Chondrocyte (in vitro differentiated cells): ENCODE measurements at regions not wholly inside any gene's neighbourhood (a gene's known extent, or its start where the extent isn't known, plus 50 kb on each side); places are given as distances from the start of the nearest gene placed in this dataset.
"Not testable (repeated sequence)": the region's sequence is repeated elsewhere in the genome, so short reads cannot be mapped to it uniquely, and the experiment has no call there.

Source experiments
- DNase-seq: peaks from one replicate; pipeline ENCODE4 v3.0.0; 2021; ENCODE audit warnings: mixed read lengths, low spot score
- H3K27ac Mint-ChIP-seq: one replicate; pipeline ENCODE4 v1.8.0; 2021; ENCODE audit warnings: mild to moderate bottlenecking, moderate library complexity, mixed read lengths; ENCODE audit not compliant: unreplicated experiment
- H3K27me3 Mint-ChIP-seq: 2 replicates; pipeline ENCODE4 v1.8.0; 2021; ENCODE audit warnings: low read depth, mixed read lengths
- H3K36me3 Mint-ChIP-seq: 2 replicates; pipeline ENCODE4 v1.8.0; 2021; ENCODE audit warnings: low read depth, mixed read lengths
- H3K4me1 Mint-ChIP-seq: 2 replicates; pipeline ENCODE4 v1.8.0; 2021; ENCODE audit warnings: low read depth, mild to moderate bottlenecking, mixed read lengths
- H3K4me3 Mint-ChIP-seq: one replicate; pipeline ENCODE4 v1.8.0; 2021; ENCODE audit warnings: mild to moderate bottlenecking, moderate library complexity, mixed read lengths; ENCODE audit not compliant: unreplicated experiment
- H3K9me3 Mint-ChIP-seq: 2 replicates; pipeline ENCODE4 v1.8.0; 2021; ENCODE audit warnings: low read depth, mixed read lengths
- TF ChIP-seq, protein P1 (sequence below): fragments of 200-600 bp; sonication (generic); IDR thresholded peaks from 2 replicates; pipeline ENCODE4 v1.5.0; 2021; ENCODE audit warnings: antibody characterized with exemption, mild to moderate bottlenecking, moderate library complexity

GRCh38 chr21:28132713-28133112 is 860.0 kb downstream of the LTN1 start:
- Mint-ChIP-seq H3K4me1 (peaks cover 2% of the 10 kb centered on the region), H3K27me3 (no peaks in the 10 kb centered on the region), H3K36me3 (no peaks in the 10 kb centered on the region), H3K27ac (no peak overlapping the region), H3K9me3 (peaks cover 13% of the 10 kb centered on the region), H3K4me3 (no peak overlapping the region)
- TF ChIP-seq, protein P1, sequence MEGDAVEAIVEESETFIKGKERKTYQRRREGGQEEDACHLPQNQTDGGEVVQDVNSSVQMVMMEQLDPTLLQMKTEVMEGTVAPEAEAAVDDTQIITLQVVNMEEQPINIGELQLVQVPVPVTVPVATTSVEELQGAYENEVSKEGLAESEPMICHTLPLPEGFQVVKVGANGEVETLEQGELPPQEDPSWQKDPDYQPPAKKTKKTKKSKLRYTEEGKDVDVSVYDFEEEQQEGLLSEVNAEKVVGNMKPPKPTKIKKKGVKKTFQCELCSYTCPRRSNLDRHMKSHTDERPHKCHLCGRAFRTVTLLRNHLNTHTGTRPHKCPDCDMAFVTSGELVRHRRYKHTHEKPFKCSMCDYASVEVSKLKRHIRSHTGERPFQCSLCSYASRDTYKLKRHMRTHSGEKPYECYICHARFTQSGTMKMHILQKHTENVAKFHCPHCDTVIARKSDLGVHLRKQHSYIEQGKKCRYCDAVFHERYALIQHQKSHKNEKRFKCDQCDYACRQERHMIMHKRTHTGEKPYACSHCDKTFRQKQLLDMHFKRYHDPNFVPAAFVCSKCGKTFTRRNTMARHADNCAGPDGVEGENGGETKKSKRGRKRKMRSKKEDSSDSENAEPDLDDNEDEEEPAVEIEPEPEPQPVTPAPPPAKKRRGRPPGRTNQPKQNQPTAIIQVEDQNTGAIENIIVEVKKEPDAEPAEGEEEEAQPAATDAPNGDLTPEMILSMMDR, result no peak
- DNase-seq, result no peak

DNA sequence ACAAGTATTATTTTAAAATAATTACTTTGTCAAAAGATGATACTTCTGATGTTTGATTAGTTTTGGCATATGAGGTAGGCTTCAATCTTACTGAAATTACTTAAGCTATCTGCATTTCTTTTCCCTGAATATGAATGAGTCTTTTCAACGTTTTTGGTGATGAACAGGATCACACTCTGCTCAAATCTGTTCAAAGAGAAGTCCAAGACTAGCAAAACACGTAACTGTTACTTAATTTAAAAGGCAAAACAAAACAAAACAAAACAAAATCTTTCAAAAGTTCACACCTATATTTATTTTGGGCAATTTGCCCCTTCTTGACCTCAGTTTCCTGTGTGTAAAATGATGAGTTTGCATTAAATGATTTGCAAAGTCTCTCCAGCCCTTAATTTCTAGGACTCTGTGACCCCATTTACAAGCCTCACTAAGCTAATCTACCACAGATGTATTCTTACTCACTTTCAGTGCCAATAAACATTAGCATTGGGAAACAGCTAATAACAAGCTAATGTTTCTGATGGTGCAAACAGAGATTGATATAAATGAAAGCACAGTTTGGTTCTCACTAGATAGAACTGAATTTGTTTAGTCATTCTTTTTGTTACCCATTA is 865.4 kb downstream of the LTN1 start:
- TF ChIP-seq, protein P1, result no peak
- Mint-ChIP-seq H3K4me3 (no peak overlapping the region), H3K36me3 (no peaks in the 10 kb centered on the region), H3K4me1 (peaks cover 4% of the 10 kb centered on the region), H3K27me3 (no peaks in the 10 kb centered on the region), H3K27ac (no peak overlapping the region), H3K9me3 (peaks cover 11% of the 10 kb centered on the region)
- no peak for DNase-seq

DNA sequence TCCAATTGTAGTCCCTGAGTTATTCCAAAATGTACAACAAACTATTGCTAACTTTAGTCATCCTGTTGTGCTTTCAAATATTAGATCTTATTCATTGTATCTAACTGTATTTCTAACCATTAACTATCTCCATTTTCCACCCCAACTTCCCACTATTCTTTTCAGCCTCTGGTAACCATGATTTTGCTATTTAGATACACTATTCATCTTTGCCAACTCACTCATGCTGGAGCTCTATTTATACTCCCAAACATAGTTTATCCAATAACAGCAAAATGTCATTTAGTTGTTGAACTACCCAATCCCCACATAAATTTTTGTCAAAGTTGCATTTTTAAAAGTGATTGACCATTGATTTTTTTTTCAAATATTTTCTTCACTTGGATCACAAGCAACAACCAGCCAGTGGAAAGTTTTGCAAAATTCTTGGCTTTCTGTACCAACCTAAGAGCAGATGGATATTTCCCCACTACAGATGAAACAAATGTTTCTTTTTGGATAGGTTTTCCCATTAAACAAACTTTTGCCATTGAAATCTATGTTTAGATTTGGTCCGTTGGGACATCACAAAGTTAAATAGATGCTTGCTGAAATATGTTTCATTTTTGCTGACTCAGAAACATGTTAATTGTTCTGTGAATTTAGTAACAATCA is 866.0 kb downstream of the LTN1 start:
- TF ChIP-seq, protein P1, result no peak
- peaks cover 4% of the 10 kb centered on the region for H3K9me3 Mint-ChIP-seq
- DNase-seq, result no peak
- no peak overlapping the region for H3K27ac Mint-ChIP-seq
- H3K4me1 Mint-ChIP-seq, result peaks cover 4% of the 10 kb centered on the region
- no peaks in the 10 kb centered on the region for H3K27me3 Mint-ChIP-seq
- H3K36me3 Mint-ChIP-seq, result no peaks in the 10 kb centered on the region
- no peak overlapping the region for H3K4me3 Mint-ChIP-seq

DNA sequence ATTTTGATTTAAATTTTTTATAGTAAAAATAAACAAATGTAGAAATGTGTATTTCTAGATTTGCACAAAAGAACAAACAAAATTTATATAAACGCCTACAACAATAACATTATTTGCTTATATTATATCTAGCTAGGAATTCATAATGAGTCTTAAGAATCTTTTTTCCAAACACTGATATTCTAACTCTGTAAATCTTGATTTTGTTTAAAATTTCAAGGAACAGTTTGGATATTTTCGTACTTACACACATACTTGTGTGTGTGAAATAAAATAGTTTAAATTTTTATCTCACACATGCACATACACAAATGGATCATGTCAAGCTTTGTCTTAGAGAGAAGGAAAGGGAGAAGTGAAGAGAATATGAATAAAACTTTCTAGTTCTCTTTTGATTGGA is 868.1 kb downstream of the LTN1 start:
- Mint-ChIP-seq H3K4me1 (peaks cover 4% of the 10 kb centered on the region), H3K27me3 (no peaks in the 10 kb centered on the region), H3K4me3 (no peak overlapping the region), H3K9me3 (no peaks in the 10 kb centered on the region), H3K27ac (no peak overlapping the region), H3K36me3 (no peaks in the 10 kb centered on the region)
- TF ChIP-seq, protein P1, result no peak
- DNase-seq, result no peak

DNA sequence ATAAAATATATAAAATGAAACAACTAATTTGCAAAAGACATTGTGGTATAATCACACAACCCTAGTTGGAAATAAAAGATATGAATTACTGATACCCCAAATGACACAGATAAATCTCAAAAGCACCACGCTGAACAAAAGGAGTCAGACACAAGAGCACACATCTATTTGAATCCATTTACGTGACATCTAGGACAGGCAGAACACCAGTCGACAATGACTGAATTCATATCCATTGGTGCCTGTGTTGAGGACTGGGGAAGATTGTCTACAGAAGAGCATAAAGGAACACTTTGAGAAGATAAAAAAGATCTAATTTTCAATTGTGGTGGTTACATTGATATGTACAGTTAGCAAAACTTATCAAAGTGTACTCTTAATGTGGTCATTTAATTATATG is 874.1 kb downstream of the LTN1 start:
- H3K27me3 Mint-ChIP-seq, result no peaks in the 10 kb centered on the region
- peaks cover 2% of the 10 kb centered on the region for H3K9me3 Mint-ChIP-seq
- DNase-seq, result no peak
- no peak overlapping the region for H3K27ac Mint-ChIP-seq
- H3K36me3 Mint-ChIP-seq, result no peaks in the 10 kb centered on the region
- no peaks in the 10 kb centered on the region for H3K4me1 Mint-ChIP-seq
- no peak overlapping the region for H3K4me3 Mint-ChIP-seq
- TF ChIP-seq, protein P1, result no peak

GRCh38 chr21:28114986-28115385 is 877.7 kb downstream of the LTN1 start:
- H3K27me3 Mint-ChIP-seq, H3K9me3 Mint-ChIP-seq, DNase-seq, H3K27ac Mint-ChIP-seq, H3K36me3 Mint-ChIP-seq, H3K4me3 Mint-ChIP-seq: not testable (repeated sequence)
- H3K4me1 Mint-ChIP-seq, result peaks cover 13% of the 10 kb centered on the region
